Esophagus muscularis mucosa (tissue), 3 donors: ENCODE measurements at regions not wholly inside any gene's neighbourhood (a gene's known extent, or its start where the extent isn't known, plus 50 kb on each side); places are given as distances from the start of the nearest gene placed in this dataset.

Experiments
- CTCF ChIP-seq, 3 experiments: fragments of 200-600 bp in 2 of 3; fragments of 450-650 bp in 1 of 3; sonication (generic) in 2 of 3; IDR thresholded peaks; one replicate each; pipeline ENCODE4 v1.5.1; 2017 to 2019; ENCODE audit warnings: antibody characterized with exemption in 3 of 3, mild to moderate bottlenecking in 2 of 3, moderate library complexity in 1 of 3
- POLR2A ChIP-seq: fragments of 450-650 bp; IDR thresholded peaks from one replicate; pipeline ENCODE4 v1.6.1; 2017; ENCODE audit warnings: antibody characterized with exemption, moderate library complexity, mild to moderate bottlenecking, low read depth
- POLR2AphosphoS5 ChIP-seq, 2 donors: sonication (generic); formaldehyde crosslinking; IDR thresholded peaks; one replicate each; pipeline ENCODE4 v1.6.1; 2017; ENCODE audit warnings: antibody characterized with exemption in 2 of 2

DNA sequence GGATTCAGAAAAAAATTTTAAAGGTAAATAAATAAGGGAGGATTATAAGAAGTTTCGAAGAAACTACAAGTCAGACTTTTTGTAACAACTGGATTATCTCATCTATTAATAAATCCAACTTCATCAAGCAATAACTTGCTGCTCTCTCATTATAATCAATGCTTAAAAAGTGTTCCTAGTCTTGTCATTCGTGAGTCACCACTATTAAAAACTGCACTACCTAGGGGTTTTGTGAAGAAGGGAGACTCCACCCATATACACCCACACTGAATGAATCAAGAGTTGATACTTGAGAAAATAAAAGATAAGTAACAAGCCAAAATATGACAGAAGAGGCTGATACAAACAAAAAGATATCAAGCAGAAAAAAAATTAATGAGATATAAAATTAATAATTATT lies 360.5 kb downstream of the ZNF674 start:
- TF ChIP-seq CTCF (IDR thresholded peaks at IDR 0.05) (no peak), POLR2A (no peak), POLR2AphosphoS5 (IDR thresholded peaks at IDR 0.05) (no peak)
